COLO668 (cell line): ENCODE measurements at regions not wholly inside any gene's neighbourhood (a gene's known extent, or its start where the extent isn't known, plus 50 kb on each side); places are given as distances from the start of the nearest gene placed in this dataset.
"Not testable (repeated sequence)": the region's sequence is repeated elsewhere in the genome, so short reads cannot be mapped to it uniquely, and the experiment has no call there.

Experiments
- DNase-seq: peaks from one replicate; lab custom pipeline; 2025; ENCODE audit not compliant: unreplicated experiment; lab: John Stamatoyannopoulos, UW

DNA sequence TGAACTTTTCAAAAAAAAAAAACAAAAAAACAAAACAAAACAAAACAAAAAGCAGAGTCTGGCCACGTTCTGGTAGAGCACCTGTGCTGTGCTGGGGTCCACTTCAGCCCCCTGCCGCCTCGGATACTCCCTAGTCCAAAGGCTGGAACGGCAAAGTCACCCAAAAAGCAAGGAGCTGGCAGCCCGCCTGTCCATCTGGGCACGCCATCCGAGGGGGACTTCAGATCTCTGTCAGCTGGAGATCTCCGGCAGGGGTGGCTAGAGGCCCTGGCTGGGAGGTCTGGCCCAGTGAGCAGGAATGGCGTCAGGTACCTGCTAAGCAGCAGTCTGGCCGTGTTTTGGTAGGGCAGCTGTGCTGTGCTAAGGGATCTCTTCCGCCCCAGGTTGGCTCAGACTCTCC is 152.3 kb upstream of the ZNF516 start:
- DNase-seq = no peak

GRCh38 chr18:76644580-76644979 is 149.5 kb upstream of the ZNF516 start:
- no peak for DNase-seq

- DNase-seq = no peak
Observed at GRCh38 chr18:76643996-76644395, 149.0 kb upstream of the ZNF516 start.

GRCh38 chr18:76643199-76643598 is 148.2 kb upstream of the ZNF516 start:
- no peak for DNase-seq

DNA sequence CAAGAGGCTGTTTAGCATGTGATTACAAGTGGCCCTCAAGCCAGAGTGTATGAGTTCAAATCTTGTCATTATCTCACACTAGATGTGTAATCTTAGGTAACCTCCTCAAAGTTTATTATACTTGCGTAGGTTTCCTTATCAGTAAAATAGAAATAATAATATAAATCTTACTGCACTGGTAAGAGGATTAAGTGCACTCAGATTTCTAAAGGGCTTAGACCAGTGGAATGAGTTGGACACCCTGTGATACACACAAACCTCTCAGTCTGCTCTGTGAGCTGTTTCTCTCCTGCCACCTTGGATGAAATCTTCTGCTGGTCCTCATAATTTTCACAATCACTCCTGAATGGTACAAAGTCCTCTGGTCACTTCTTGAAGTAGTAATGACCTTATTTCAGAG is 145.4 kb upstream of the ZNF516 start:
- no peak for DNase-seq

- no peak for DNase-seq
Observed at GRCh38 chr18:76634564-76634963, 139.5 kb upstream of the ZNF516 start.

DNA sequence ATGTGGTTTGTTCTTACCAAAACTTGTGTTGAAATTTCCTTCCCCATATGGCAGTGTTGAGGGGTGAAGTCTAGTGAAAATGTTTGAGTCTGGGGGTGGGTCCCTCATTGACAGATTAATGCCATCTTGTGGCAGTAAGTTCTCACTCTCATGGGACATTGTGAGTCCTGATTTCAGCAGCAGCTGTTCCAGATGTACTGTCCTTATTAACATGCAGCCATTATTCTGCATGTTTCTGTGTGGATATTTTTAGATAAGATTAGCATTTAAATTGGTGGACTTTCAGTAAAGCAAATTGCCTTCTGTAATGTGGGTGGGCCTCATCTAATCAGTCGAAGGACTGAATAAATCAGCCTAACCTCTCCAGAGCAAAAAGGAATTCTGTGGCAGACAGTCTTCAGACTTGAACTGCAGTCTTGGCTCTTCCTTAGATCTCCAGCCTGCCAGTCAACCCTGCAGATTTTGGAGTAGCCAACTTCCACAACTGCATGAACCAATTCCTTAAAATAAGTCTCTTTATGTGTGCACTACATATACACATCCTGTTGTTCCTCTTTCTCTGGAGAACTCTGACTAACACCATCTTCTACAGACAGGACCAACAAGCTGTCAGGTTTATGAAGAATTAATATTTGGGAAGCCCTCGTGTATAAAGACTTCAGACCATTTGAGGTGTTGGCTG is 138.7 kb upstream of the ZNF516 start:
- no peak for DNase-seq

DNA sequence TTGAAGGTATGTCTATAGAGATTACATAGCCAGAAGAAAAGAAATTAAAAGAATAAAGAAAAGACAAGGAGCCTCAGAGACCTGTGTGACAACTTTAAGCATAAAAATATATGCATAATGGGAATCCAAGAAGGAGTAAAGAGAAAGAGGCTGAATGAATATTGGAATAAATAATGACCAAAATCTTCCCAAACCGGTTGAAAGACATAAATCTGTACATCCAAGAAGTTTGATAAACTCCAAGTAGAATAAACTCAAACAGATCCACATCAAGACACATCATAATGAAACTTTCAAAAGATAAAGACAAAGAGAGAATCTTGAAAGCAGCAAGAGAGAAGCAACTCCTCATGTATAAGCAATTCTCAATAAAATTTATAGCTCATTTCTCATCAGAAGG is 132.4 kb upstream of the ZNF516 start:
- no peak for DNase-seq

DNA sequence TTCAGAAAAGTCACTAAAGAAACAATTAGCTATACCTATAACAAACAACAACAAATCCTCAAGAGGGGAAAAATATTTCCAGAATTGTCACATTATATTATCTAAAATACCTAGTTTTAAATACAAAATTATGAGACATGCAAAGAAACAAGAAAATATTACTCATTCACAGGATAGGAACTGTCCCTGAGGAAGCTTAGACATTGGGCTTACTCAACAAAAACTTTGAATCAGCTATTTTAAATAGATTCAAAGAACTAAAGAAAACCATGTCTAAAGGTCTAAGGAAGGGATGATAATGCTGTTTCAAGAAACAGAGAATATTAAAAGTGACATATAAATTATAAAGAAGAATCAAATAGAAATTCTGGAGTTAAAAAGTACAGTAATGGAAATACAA is 131.9 kb upstream of the ZNF516 start:
- no peak for DNase-seq

GRCh38 chr18:76622651-76623050 is 127.6 kb upstream of the ZNF516 start:
- no peak for DNase-seq

- no peak for DNase-seq
Observed at GRCh38 chr18:76621782-76622495, 126.9 kb upstream of the ZNF516 start.

DNA sequence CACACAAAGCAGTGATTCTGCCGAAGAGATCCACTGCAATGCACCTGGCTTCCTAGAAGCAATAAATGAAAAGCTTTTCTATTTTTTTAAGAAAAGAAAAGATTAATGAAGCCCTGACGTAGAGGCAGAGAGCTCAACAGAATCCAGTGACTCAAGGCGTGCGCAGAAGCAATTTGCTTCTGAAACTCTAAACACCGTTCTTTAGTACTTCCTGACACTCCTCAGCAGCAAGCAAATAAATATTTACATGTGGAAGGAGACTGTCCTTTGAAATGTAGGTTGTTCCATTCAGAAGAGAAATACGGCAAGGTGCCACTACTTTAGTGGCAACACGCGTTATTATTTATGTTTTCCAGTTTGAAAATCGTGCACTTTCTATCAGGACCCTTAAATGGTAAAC is 126.2 kb upstream of the ZNF516 start:
- DNase-seq = no peak

DNA sequence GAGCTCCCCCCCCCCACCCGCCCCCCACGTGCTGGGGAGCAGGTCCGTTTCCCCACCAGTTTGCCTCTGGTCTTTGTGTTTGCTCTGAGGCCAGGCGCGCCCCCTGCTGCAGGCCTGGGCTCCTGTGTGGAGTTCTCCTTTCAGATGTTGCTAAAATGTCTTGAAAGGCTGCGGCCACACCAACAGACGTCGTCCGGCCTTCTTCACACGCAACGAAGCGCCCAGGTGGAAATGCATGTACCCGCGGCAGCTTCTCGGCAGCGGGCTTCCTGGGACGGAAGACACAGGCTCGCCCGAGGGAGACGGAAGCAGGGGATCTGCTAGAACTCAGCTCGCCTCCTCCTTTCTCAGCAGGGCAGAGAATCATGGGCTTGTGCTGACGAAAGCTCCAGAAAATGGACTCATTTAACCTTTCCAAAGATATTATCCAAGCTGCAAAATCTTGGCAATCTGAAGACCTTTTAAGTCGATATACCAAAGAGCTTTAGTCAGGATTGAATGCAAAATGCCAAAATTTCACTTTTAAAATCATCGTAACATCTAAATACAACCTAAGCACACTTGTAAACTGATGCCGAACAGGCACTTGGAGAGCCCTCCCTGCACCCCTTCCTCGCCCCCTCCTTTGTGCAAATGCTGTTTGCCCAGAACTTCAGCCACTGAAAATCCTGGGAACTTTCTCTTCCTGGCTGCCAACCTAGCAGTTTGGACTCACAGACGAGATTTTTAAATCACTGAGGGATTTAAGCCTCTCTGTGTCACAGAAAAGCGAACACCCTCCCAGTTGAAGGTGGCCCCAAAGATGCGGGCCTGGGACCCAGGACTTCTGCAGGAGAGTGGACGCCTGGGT is 125.5 kb upstream of the ZNF516 start:
- DNase-seq = peak; percentile 76

DNA sequence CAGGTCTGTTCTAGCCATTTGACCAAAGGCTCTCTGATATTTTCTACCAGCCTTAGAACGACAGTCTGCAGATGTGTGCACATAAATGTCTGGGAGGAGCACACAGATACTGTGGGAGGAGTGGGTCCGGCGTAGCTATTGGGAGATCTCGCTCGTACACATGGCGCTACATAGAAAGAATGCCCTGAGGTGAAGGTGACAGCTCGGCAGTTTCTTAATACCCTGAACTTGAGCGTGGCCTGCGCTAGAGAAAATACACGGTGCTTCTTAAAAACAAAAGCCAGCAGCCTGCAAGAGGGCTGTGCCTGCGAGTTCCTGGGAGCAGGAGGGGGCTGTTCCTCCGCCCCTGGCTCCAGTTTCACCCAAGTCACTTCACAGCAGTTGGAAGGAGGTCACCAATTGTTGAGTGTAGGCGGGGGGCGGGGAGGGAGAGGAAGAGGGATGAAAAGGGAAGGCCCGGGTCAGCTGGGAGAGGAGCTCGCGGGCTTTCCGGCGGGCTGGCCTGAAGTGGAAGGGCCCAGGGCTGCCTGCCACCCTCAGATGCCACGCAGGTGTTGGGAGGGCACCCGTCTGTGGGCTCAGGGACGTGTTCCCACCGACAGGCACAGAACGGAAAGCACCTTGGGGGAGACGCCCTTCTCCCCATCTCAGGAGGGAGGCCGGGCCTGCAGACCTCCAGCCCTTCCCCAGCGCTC is 124.7 kb upstream of the ZNF516 start:
- DNase-seq = peak; percentile 75

- peak; percentile 83 for DNase-seq
Observed at GRCh38 chr18:76619261-76619620, 124.2 kb upstream of the ZNF516 start.

- no peak for DNase-seq
Observed at GRCh38 chr18:76618721-76619120, 123.7 kb upstream of the ZNF516 start.

DNA sequence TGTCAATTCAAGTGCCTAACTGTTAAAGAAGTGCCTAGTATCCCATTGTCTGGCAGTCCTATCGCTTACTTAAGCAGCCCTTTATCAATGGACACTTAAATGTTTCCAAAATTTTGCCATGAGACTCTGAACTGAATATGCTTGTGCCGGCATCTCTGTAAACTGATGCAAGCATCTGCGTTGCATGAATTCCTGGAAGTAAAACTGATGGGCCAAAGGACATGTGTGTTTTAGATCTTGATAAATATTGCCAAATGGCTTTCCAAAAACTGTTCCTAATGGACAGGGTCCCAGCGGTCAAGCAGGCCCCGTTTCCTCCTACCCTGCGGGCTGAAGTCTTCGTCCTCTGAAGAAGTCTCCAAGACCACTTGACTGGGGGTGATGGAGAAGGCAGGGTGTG is 121.3 kb upstream of the ZNF516 start:
- DNase-seq = no peak

- DNase-seq = no peak
Observed at GRCh38 chr18:76615065-76615733, 120.2 kb upstream of the ZNF516 start.

DNA sequence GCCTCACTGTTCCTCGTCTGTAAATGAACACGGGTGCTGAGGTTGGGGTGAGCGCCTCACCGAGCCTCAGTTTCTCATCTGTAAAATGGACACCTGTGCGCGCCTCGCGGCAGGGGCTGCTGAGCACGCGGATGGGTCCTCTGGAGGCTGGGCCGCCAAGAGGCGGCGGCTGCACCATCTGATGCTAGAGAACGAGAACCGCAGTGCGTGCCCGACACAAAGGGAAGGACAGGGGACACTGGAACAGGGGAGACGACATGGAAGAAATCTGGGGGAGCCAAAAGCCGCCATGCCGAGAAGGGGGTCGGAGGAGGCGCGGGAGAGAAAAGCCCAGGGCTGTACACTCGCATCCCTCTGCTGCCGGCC is 118.7 kb upstream of the ZNF516 start:
- no peak for DNase-seq

DNA sequence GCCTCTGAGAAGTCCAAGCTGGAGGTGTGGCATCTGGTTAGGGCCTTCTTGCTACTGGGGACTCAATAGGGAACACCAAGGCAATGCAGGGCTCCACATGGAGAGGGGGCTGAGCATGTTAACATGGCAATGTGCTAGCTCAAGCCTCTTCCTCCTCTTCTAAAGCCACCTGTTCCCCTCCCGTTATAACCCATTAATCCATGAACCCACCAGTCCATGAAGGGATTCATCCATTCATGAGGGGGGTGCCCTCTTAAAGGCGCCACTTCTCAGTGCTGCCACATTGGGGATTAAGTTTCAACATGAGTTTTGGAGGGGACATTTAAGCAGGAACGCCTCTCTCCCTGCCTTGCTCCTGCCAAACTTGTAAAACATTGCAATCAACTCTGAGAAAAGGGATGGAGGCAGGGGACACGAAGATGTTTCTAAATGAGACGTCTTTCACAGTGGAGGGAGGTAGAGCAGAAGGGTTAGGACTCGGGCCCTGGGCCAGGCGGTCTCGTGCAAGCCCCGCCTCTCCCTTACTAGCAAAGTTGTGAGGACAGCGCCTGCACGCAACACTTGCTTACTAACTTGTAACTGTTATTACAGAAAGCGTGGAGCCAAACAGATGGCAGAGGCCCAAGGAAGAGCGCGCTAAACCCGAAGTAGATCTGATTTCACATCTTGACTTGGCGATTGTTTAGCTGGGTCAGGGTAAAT is 118.2 kb upstream of the ZNF516 start:
- no peak for DNase-seq

- not testable (repeated sequence) for DNase-seq
Observed at GRCh38 chr18:76611750-76612045, 116.7 kb upstream of the ZNF516 start.
